Tibial artery (tissue), 4 donors: ENCODE measurements at regions not wholly inside any gene's neighbourhood (a gene's known extent, or its start where the extent isn't known, plus 50 kb on each side); places are given as distances from the start of the nearest gene placed in this dataset.

Source experiments
- DNase-seq, 2 donors: peaks; one replicate each; pipeline ENCODE4 v3.0.0-alpha.2; 2019
- H3K27ac ChIP-seq, 2 donors: fragments of 200-600 bp; sonication (generic) in 1 of 2; 1 replicate in 1 of 2; 2 replicates in 1 of 2; pipeline ENCODE4 v1.5.1; 2018 to 2019; ENCODE audit warnings: mild to moderate bottlenecking in 1 of 2
- H3K27me3 ChIP-seq, 2 donors: fragments of 200-600 bp; sonication (generic) in 1 of 2; one replicate each; pipeline versions ENCODE4 v1.5.1 to v1.6.0; 2016 to 2019
- H3K36me3 ChIP-seq, 3 donors: fragments of 200-600 bp; sonication (generic) in 2 of 3; one replicate each; pipeline ENCODE4 v1.5.1; 2016 to 2019; ENCODE audit warnings: mild to moderate bottlenecking in 2 of 3
- H3K4me1 ChIP-seq, 4 donors: fragments of 200-600 bp; sonication (generic) in 2 of 4; 1 replicate in 3 of 4; 2 replicates in 1 of 4; pipeline ENCODE4 v1.5.1; 2016 to 2019
- H3K4me3 ChIP-seq, 2 donors: fragments of 200-600 bp; sonication (generic) in 1 of 2; 1 replicate in 1 of 2; 2 replicates in 1 of 2; pipeline ENCODE4 v1.5.1; 2018 to 2019; ENCODE audit warnings: mild to moderate bottlenecking in 2 of 2
- H3K9me3 ChIP-seq, 3 donors: fragments of 200-600 bp; sonication (generic) in 1 of 3; one replicate each; pipeline ENCODE4 v1.5.1; 2016 to 2019
- CTCF ChIP-seq, 2 experiments: fragments of 200-600 bp in 1 of 2; fragments of 450-650 bp in 1 of 2; IDR thresholded peaks; one replicate each; pipeline ENCODE4 v1.5.1; 2017 to 2019; ENCODE audit warnings: antibody characterized with exemption in 2 of 2, mild to moderate bottlenecking in 1 of 2, moderate library complexity in 1 of 2
- intact Hi-C: fragments of 100-400 bp; cut with DNase I; formaldehyde crosslinking; loops from one replicate; pipeline ENCODE4 v1.15.0; 2023; ENCODE audit warnings: low total_unique reads

GRCh38 chr2:14684516-14684915, 52.0 kb downstream of the LRATD1 start:
- TF ChIP-seq CTCF (IDR thresholded peaks at IDR 0.05) = no peak
- intact Hi-C loops = no loop called here
- no peak for DNase-seq
- H3K4me1 ChIP-seq = no peaks in the 10 kb centered on the region
- H3K27me3 ChIP-seq = no peaks in the 10 kb centered on the region
- H3K36me3 ChIP-seq = no peaks in the 10 kb centered on the region
- no peak overlapping the region for H3K4me3 ChIP-seq
- no peaks in the 10 kb centered on the region for H3K9me3 ChIP-seq
- H3K27ac ChIP-seq = no peak overlapping the region

GRCh38 chr2:14690926-14691325, 58.4 kb downstream of the LRATD1 start:
- Histone ChIP-seq H3K27me3 (no peaks in the 10 kb centered on the region), H3K9me3 (no peaks in the 10 kb centered on the region), H3K4me1 (no peaks in the 10 kb centered on the region), H3K27ac (no peak overlapping the region), H3K4me3 (no peak overlapping the region), H3K36me3 (no peaks in the 10 kb centered on the region)
- intact Hi-C loops = no loop called here
- DNase-seq = no peak
- TF ChIP-seq CTCF (IDR thresholded peaks at IDR 0.05) = no peak

- DNase-seq = no peak
- H3K4me1 ChIP-seq = no peaks in the 10 kb centered on the region
- H3K27ac ChIP-seq = no peak overlapping the region
- no peaks in the 10 kb centered on the region for H3K36me3 ChIP-seq
- H3K9me3 ChIP-seq = no peaks in the 10 kb centered on the region
- no peak for TF ChIP-seq CTCF (IDR thresholded peaks at IDR 0.05)
- H3K4me3 ChIP-seq = no peak overlapping the region
- H3K27me3 ChIP-seq = no peaks in the 10 kb centered on the region
- intact Hi-C loops = no loop called here
Observed at GRCh38 chr2:14693874-14694273, 61.4 kb downstream of the LRATD1 start.

- Histone ChIP-seq H3K36me3 (no peaks in the 10 kb centered on the region), H3K27me3 (no peaks in the 10 kb centered on the region), H3K9me3 (no peaks in the 10 kb centered on the region), H3K4me1 (no peaks in the 10 kb centered on the region), H3K27ac (no peak overlapping the region), H3K4me3 (no peak overlapping the region)
- TF ChIP-seq CTCF (IDR thresholded peaks at IDR 0.05) = no peak
- no peak for DNase-seq
- intact Hi-C loops = no loop called here
Observed at GRCh38 chr2:14700753-14701152, 68.2 kb downstream of the LRATD1 start.

- DNase-seq = no peak
- Histone ChIP-seq H3K9me3 (no peaks in the 10 kb centered on the region), H3K27ac (no peak overlapping the region), H3K4me3 (no peak overlapping the region), H3K4me1 (no peaks in the 10 kb centered on the region), H3K27me3 (no peaks in the 10 kb centered on the region), H3K36me3 (no peaks in the 10 kb centered on the region)
- TF ChIP-seq CTCF (IDR thresholded peaks at IDR 0.05) = no peak
- intact Hi-C loops = no loop called here
Observed at GRCh38 chr2:14702258-14702657, 69.7 kb downstream of the LRATD1 start.

GRCh38 chr2:14706201-14706600, 73.7 kb downstream of the LRATD1 start:
- Histone ChIP-seq H3K27me3 (no peaks in the 10 kb centered on the region), H3K4me1 (no peaks in the 10 kb centered on the region), H3K36me3 (no peaks in the 10 kb centered on the region), H3K4me3 (no peak overlapping the region), H3K27ac (no peak overlapping the region), H3K9me3 (no peaks in the 10 kb centered on the region)
- DNase-seq = no peak
- TF ChIP-seq CTCF (IDR thresholded peaks at IDR 0.05) = no peak
- intact Hi-C loops = no loop called here
